GM19025 (cell line): ENCODE measurements at regions not wholly inside any gene's neighbourhood (a gene's known extent, or its start where the extent isn't known, plus 50 kb on each side); places are given as distances from the start of the nearest gene placed in this dataset.
"Not testable (repeated sequence)": the region's sequence is repeated elsewhere in the genome, so short reads cannot be mapped to it uniquely, and the experiment has no call there.

Experiments
- ATAC-seq: cut with Tn5 transposase; IDR thresholded peaks from one replicate; pipeline ENCODE4 v1.9.1; 2021; ENCODE audit warnings: mild to moderate bottlenecking, low read depth, moderate library complexity; ENCODE audit not compliant: unreplicated experiment

- no peak for ATAC-seq
These were observed 1082.0 kb downstream of the DSC3 start for GRCh38 chr18:29960539-29960938.

- no peak for ATAC-seq
These were observed 1112.3 kb downstream of the DSC3 start for GRCh38 chr18:29930231-29930630.

GRCh38 chr18:29928081-29928480 is 1114.5 kb downstream of the DSC3 start:
- no peak for ATAC-seq

- no peak for ATAC-seq
These were observed 1117.0 kb downstream of the DSC3 start for GRCh38 chr18:29925566-29925965.

- ATAC-seq, result no peak
These were observed 1130.2 kb downstream of the DSC3 start for GRCh38 chr18:29912351-29912750.

GRCh38 chr18:29892960-29893558 is 1149.5 kb downstream of the DSC3 start:
- ATAC-seq, result no peak

GRCh38 chr18:29883114-29883513 is 1159.4 kb downstream of the DSC3 start:
- ATAC-seq, result no peak

- no peak for ATAC-seq
These were observed 1159.9 kb downstream of the DSC3 start for GRCh38 chr18:29882620-29883019.

GRCh38 chr18:29879763-29880162 is 1162.8 kb downstream of the DSC3 start:
- ATAC-seq, result no peak

GRCh38 chr18:29874519-29875098 is 1167.9 kb downstream of the DSC3 start:
- no peak for ATAC-seq

- no peak for ATAC-seq
These were observed 1169.3 kb downstream of the DSC3 start for GRCh38 chr18:29873211-29873610.

- ATAC-seq, result no peak
These were observed 1171.3 kb downstream of the DSC3 start for GRCh38 chr18:29871246-29871645.

GRCh38 chr18:29862824-29863223 is 1179.7 kb downstream of the DSC3 start:
- ATAC-seq, result no peak

GRCh38 chr18:29855637-29856036 is 1186.9 kb downstream of the DSC3 start:
- ATAC-seq, result no peak

GRCh38 chr18:29853126-29853525 is 1189.4 kb downstream of the DSC3 start:
- ATAC-seq, result no peak

GRCh38 chr18:29849144-29849543 is 1193.4 kb downstream of the DSC3 start:
- ATAC-seq, result no peak

GRCh38 chr18:29841631-29842030 is 1200.9 kb downstream of the DSC3 start:
- ATAC-seq, result no peak

GRCh38 chr18:29840089-29840488 is 1202.5 kb downstream of the DSC3 start:
- ATAC-seq, result no peak

GRCh38 chr18:29838961-29839360 is 1203.6 kb downstream of the DSC3 start:
- not testable (repeated sequence) for ATAC-seq

- ATAC-seq, result no peak
These were observed 1204.0 kb downstream of the DSC3 start for GRCh38 chr18:29838556-29838955.

- no peak for ATAC-seq
These were observed 1218.9 kb downstream of the DSC3 start for GRCh38 chr18:29823671-29824070.

GRCh38 chr18:29821544-29821943 is 1221.0 kb downstream of the DSC3 start:
- ATAC-seq, result no peak

- no peak for ATAC-seq
These were observed 1231.0 kb downstream of the DSC3 start for GRCh38 chr18:29811519-29811918.
